ENCODE measurements at regions not wholly inside any gene's neighbourhood (a gene's known extent, or its start where the extent isn't known, plus 50 kb on each side); places are given as distances from the start of the nearest gene placed in this dataset.

DNA sequence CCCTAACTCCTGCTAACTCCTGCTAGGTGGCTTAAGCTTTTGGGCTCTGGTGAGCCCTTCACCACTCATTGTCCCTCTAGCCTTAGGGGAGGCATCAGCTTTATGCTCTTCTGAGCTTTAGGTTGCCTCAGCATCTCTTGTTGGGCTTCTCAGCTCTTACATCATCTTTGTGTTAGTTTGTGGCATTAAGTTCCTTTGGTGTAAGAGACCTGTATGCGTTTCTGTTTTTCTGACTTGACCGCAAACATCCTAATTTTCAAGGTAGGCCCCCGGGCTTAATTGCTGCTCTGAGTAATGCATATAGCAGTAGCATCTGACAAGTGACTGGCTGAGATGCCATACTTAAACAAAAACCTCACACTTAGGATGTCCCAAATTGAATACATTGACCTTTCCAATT lies 287.8 kb upstream of the TUT7 start:
- DNase-seq (ENCODE audit: low spot score), result no peak
- TF ChIP-seq, protein P1, sequence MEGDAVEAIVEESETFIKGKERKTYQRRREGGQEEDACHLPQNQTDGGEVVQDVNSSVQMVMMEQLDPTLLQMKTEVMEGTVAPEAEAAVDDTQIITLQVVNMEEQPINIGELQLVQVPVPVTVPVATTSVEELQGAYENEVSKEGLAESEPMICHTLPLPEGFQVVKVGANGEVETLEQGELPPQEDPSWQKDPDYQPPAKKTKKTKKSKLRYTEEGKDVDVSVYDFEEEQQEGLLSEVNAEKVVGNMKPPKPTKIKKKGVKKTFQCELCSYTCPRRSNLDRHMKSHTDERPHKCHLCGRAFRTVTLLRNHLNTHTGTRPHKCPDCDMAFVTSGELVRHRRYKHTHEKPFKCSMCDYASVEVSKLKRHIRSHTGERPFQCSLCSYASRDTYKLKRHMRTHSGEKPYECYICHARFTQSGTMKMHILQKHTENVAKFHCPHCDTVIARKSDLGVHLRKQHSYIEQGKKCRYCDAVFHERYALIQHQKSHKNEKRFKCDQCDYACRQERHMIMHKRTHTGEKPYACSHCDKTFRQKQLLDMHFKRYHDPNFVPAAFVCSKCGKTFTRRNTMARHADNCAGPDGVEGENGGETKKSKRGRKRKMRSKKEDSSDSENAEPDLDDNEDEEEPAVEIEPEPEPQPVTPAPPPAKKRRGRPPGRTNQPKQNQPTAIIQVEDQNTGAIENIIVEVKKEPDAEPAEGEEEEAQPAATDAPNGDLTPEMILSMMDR (IDR thresholded peaks at IDR 0.05; ENCODE audit: extremely low read depth, missing control alignments), result no peak

DNA sequence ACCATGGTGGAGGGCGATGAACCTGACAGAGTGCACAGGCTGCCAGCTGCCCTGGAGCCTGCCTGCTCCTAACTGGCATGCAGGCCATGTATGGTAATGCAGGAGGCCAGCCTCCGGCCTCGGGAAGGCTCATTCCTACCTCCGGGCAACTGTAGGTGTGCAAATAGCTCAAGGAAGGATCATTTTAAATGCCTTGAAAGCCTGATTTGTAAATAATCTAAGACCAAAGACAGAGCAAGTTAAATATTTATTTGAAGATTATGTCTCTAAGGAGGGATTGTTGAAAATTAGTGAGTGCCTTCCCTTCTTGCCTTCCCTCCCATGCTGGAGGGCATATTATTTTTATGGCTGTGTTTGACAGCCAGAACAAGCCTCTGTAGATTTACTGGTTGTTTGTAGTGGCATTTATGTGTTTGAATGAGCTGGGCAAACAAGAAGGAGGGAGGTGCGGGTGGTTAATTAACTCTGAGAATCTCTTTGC lies 285.7 kb upstream of the TUT7 start:
- TF ChIP-seq, protein P1 (IDR thresholded peaks at IDR 0.05; ENCODE audit: extremely low read depth, missing control alignments), result no peak
- no peak for DNase-seq (ENCODE audit: low spot score)

DNA sequence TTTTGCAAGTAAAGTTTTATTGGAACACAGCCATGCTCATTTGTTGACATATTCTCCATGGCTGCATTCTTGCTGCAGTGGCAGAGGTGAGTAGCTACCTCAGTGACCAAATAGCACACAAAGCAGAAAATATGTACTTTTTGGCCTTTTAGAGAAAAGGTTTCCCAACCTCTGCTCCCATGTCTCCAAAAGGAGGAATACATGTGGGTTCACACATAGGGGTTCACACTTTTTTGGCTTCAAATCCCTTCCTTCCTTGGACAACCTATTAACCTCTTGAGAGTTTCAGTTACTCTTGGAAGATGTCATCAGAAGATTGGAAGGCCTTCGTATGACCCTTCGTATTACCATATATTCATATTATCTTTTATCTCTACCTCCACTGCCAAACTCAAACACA lies 285.1 kb upstream of the TUT7 start:
- DNase-seq (ENCODE audit: low spot score), result no peak
- TF ChIP-seq, protein P1 (IDR thresholded peaks at IDR 0.05; ENCODE audit: extremely low read depth, missing control alignments), result no peak

DNA sequence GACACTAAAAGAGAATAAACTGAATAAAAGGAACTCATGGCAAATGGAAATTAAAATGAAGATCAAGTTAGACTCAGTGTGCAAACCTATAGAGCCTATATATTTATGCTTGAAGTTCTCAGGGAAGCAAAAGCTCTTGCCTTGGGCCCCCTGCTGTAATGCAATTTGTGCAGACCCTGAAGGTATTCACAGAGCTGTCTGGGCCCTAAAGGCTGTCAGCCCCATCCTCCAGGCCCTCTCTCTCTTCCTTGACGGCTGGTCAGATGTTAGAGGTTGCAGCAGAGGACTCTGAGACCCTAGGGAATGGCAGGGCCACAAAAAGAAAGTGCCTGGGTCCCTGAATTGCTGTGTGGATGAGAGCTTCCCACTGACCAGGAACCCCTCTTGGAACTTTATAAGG lies 283.9 kb upstream of the TUT7 start:
- DNase-seq (ENCODE audit: low spot score), result no peak

DNA sequence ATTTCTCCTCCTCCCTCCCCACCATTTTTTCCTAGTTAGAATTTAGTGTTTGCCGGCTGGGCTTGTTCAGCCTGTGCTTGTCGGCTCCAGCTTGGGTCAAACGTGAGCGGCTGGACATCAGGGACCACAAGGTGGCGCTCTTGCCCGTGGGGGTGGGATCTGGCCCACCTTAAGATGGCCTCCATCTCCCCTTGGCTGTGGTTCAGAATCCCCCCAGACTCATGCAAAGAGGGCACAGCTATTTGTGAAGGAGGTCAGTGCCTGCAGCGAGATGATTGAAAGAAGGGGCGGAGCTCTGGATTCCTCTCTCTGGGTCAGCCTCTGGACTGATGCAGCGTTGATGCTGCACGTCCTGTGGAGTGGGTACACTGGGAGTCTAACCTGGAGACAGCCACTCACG lies 283.3 kb upstream of the TUT7 start:
- no peak for DNase-seq (ENCODE audit: low spot score)
- TF ChIP-seq, protein P1 (IDR thresholded peaks at IDR 0.05; ENCODE audit: extremely low read depth, missing control alignments), result no peak

More for the DNA sequence above, 283.9 kb upstream of the TUT7 start:
- TF ChIP-seq, protein P1 (IDR thresholded peaks at IDR 0.05; ENCODE audit: extremely low read depth, missing control alignments), result no peak

DNA sequence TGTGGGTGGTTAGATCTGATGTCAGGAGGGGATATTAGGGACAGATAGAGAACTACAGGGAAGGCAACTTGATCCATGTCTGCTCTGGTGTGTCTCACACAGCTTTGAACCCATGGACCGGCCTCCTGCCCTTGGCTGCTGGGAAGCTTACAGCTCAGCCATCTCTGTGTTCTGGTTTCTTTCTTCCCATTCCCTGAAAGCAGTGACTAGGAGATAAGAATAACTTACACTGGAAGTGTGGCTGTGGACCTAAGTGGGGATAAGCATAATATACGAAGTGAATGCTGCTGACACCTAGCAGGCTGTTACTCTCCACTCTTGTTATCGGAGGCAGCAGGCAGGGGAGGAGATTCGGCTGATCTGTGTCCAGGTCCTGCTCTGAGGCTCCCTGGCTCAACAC lies 282.3 kb upstream of the TUT7 start:
- no peak for DNase-seq (ENCODE audit: low spot score)
- TF ChIP-seq, protein P1 (IDR thresholded peaks at IDR 0.05; ENCODE audit: extremely low read depth, missing control alignments), result no peak

DNA sequence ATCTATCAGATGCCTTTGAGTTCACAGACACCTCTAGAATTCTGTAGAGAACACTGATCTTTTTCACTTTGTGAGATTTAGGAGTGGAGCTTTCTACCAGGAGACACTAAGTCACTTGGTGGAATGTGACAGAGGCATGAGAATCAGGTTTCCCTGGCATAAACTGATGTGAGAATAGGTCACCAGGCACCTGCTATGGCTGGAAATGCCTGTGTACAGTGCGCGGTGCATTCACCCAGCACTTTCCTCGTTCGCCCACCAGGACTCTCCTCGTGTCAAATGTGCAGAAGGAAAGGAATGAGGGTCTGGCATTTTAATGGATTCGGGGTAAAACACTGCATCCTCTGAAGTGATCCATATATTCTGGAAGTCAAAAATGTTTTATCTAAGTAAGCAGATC lies 281.8 kb upstream of the TUT7 start:
- DNase-seq (ENCODE audit: low spot score), result no peak
- TF ChIP-seq, protein P1 (IDR thresholded peaks at IDR 0.05; ENCODE audit: extremely low read depth, missing control alignments), result no peak

Data from GM20000 (cell line).